HEK293T (cell line): ENCODE measurements at regions not wholly inside any gene's neighbourhood (a gene's known extent, or its start where the extent isn't known, plus 50 kb on each side); places are given as distances from the start of the nearest gene placed in this dataset.
"Not testable (repeated sequence)": the region's sequence is repeated elsewhere in the genome, so short reads cannot be mapped to it uniquely, and the experiment has no call there.

Source experiments
- CTCF ChIA-PET: fragments of 350-600 bp; formaldehyde crosslinking; extraction: SDS; loops from one replicate; lab custom pipeline; 2021; ENCODE audit warnings: antibody characterized with exemption, inconsistent platforms; lab: Yijun Ruan, JAX
- POLR2A ChIA-PET: fragments of 350-600 bp; formaldehyde crosslinking; extraction: SDS; loops from one replicate; lab custom pipeline; 2020; ENCODE audit warnings: antibody characterized with exemption, inconsistent platforms; lab: Yijun Ruan, JAX
- DNase-seq: peaks from one replicate; pipeline ENCODE4 v3.0.0; 2012; ENCODE audit warnings: mixed read lengths; ENCODE audit errors: extremely low spot score
- ARNT ChIP-seq: fragments of 450-650 bp; IDR thresholded peaks from 2 replicates; pipeline ENCODE4 v1.6.1; 2017; ENCODE audit warnings: mild to moderate bottlenecking
- BHLHE40 ChIP-seq: fragments of 450-650 bp; IDR thresholded peaks from 2 replicates; pipeline ENCODE4 v1.6.1; 2016; ENCODE audit warnings: mild to moderate bottlenecking, moderate library complexity, borderline replicate concordance
- CTBP1 ChIP-seq: fragments of 450-650 bp; IDR thresholded peaks from 2 replicates; pipeline ENCODE4 v1.6.1; 2016; ENCODE audit warnings: borderline replicate concordance
- ELF4 ChIP-seq: fragments of 450-650 bp; IDR thresholded peaks from 2 replicates; pipeline ENCODE4 v1.6.1; 2017; ENCODE audit warnings: antibody characterized with exemption
- FOXA1 ChIP-seq: fragments of 450-650 bp; IDR thresholded peaks from 2 replicates; pipeline ENCODE4 v1.6.1; 2016; ENCODE audit warnings: mild to moderate bottlenecking
- FOXK2 ChIP-seq: fragments of 450-650 bp; IDR thresholded peaks from 2 replicates; pipeline ENCODE4 v1.6.1; 2016; ENCODE audit warnings: mild to moderate bottlenecking
- FOXM1 ChIP-seq: fragments of 450-650 bp; IDR thresholded peaks from 2 replicates; pipeline ENCODE4 v1.6.1; 2017; ENCODE audit warnings: mild to moderate bottlenecking, borderline replicate concordance
- HDGF ChIP-seq: fragments of 450-650 bp; IDR thresholded peaks from 2 replicates; pipeline ENCODE4 v1.6.1; 2017; ENCODE audit warnings: antibody characterized with exemption, borderline replicate concordance
- L3MBTL2 ChIP-seq: fragments of 450-650 bp; conservative IDR thresholded peaks from 2 replicates; pipeline ENCODE4 v1.6.1; 2016; ENCODE audit warnings: mild to moderate bottlenecking
- LEF1 ChIP-seq: fragments of 450-650 bp; IDR thresholded peaks from 2 replicates; pipeline ENCODE4 v1.6.1; 2017; ENCODE audit warnings: mild to moderate bottlenecking, borderline replicate concordance
- NFRKB ChIP-seq: fragments of 450-650 bp; IDR thresholded peaks from 2 replicates; pipeline ENCODE4 v1.6.1; 2016; ENCODE audit warnings: mild to moderate bottlenecking, moderate library complexity
- PKNOX1 ChIP-seq: fragments of 450-650 bp; IDR thresholded peaks from 2 replicates; pipeline ENCODE4 v1.6.1; 2016
- SP1 ChIP-seq: fragments of 450-650 bp; IDR thresholded peaks from 2 replicates; pipeline ENCODE4 v1.6.1; 2017
- SUZ12 ChIP-seq: fragments of 450-650 bp; IDR thresholded peaks from 2 replicates; pipeline ENCODE4 v1.6.1; 2016; ENCODE audit warnings: mild to moderate bottlenecking
- TARDBP ChIP-seq: fragments of 450-650 bp; IDR thresholded peaks from 2 replicates; pipeline ENCODE4 v1.6.1; 2016
- ZNF384 ChIP-seq: fragments of 450-650 bp; IDR thresholded peaks from 2 replicates; pipeline ENCODE4 v1.6.1; 2016

- TF ChIP-seq ZNF384 = no peak
- TF ChIP-seq FOXM1 = no peak
- CTCF ChIA-PET = no interaction called here
- DNase-seq = no peak
- POLR2A ChIA-PET = no interaction called here
Measured at GRCh38 chr9:18314316-18314715, 159.6 kb upstream of the ADAMTSL1 start.

- ChIA-PET CTCF (no interaction called here), POLR2A (no interaction called here)
- TF ChIP-seq FOXK2 (no peak), TARDBP (no peak), ELF4 (no peak), FOXA1 (no peak), FOXM1 (no peak), L3MBTL2 (no peak), HDGF (no peak), SUZ12 (no peak), NFRKB (no peak), CTBP1 (no peak), PKNOX1 (no peak), BHLHE40 (no peak), LEF1 (no peak)
- no peak for DNase-seq
Measured at GRCh38 chr9:18317896-18318295, 156.1 kb upstream of the ADAMTSL1 start.

GRCh38 chr9:18319918-18320445 lies 154.0 kb upstream of the ADAMTSL1 start:
- no peak for DNase-seq
- POLR2A ChIA-PET = no interaction called here
- TF ChIP-seq FOXK2 = no peak
- TF ChIP-seq HDGF = no peak
- TF ChIP-seq CTBP1 = no peak
- TF ChIP-seq SP1 = no peak
- no peak for TF ChIP-seq PKNOX1
- no peak for TF ChIP-seq LEF1
- TF ChIP-seq SUZ12 = no peak
- TF ChIP-seq ZNF384 = no peak
- TF ChIP-seq L3MBTL2 = no peak
- no peak for TF ChIP-seq ARNT
- TF ChIP-seq BHLHE40 = no peak
- no peak for TF ChIP-seq NFRKB
- no peak for TF ChIP-seq ELF4
- no peak for TF ChIP-seq TARDBP
- no peak for TF ChIP-seq FOXA1
- no peak for TF ChIP-seq FOXM1
- CTCF ChIA-PET = no interaction called here

- CTCF ChIA-PET = no interaction called here
- no peak for TF ChIP-seq ELF4
- no peak for TF ChIP-seq NFRKB
- TF ChIP-seq SP1 = no peak
- TF ChIP-seq FOXM1 = no peak
- no peak for TF ChIP-seq ZNF384
- no peak for TF ChIP-seq FOXK2
- TF ChIP-seq TARDBP = no peak
- no peak for TF ChIP-seq LEF1
- no peak for TF ChIP-seq L3MBTL2
- TF ChIP-seq BHLHE40 = no peak
- TF ChIP-seq HDGF = no peak
- TF ChIP-seq SUZ12 = no peak
- POLR2A ChIA-PET = no interaction called here
- no peak for DNase-seq
Measured at GRCh38 chr9:18324928-18325745, 148.8 kb upstream of the ADAMTSL1 start.

GRCh38 chr9:18325746-18326011 lies 148.3 kb upstream of the ADAMTSL1 start:
- DNase-seq, CTCF ChIA-PET, POLR2A ChIA-PET: not testable (repeated sequence)

- DNase-seq = no peak
- TF ChIP-seq PKNOX1 (peak; percentile 35; the same call in 1 of the 2 replicates), L3MBTL2 (no peak), LEF1 (no peak)
- ChIA-PET CTCF (interaction anchor here (0.5 to 0.6 kb wide), 2 partner anchors 39 to 49 kb away, joined by 3 read pairs; no protein-coding TSS in a partner anchor), POLR2A (no interaction called here)
Measured at GRCh38 chr9:18327121-18327520, 146.8 kb upstream of the ADAMTSL1 start.
